GM19324 (cell line): ENCODE measurements at regions not wholly inside any gene's neighbourhood (a gene's known extent, or its start where the extent isn't known, plus 50 kb on each side); places are given as distances from the start of the nearest gene placed in this dataset.
"Not testable (repeated sequence)": the region's sequence is repeated elsewhere in the genome, so short reads cannot be mapped to it uniquely, and the experiment has no call there.

Source experiments
- ATAC-seq: cut with Tn5 transposase; IDR thresholded peaks from one replicate; pipeline ENCODE4 v1.9.1; 2021; ENCODE audit warnings: mild to moderate bottlenecking, moderate library complexity; ENCODE audit not compliant: unreplicated experiment, low FRiP score

GRCh38 chr3:177607589-177607988, 410.3 kb upstream of the TBL1XR1 start:
- ATAC-seq, result no peak

GRCh38 chr3:177608443-177608842, 411.2 kb upstream of the TBL1XR1 start:
- ATAC-seq, result no peak

GRCh38 chr3:177609613-177610012, 412.3 kb upstream of the TBL1XR1 start:
- no peak for ATAC-seq

- ATAC-seq, result no peak
These were observed 413.0 kb upstream of the TBL1XR1 start for GRCh38 chr3:177610262-177610661.

GRCh38 chr3:177610686-177611633, 413.7 kb upstream of the TBL1XR1 start:
- ATAC-seq, result no peak

- no peak for ATAC-seq
These were observed 414.6 kb upstream of the TBL1XR1 start for GRCh38 chr3:177611752-177612334.

- no peak for ATAC-seq
These were observed 416.6 kb upstream of the TBL1XR1 start for GRCh38 chr3:177613901-177614300.

GRCh38 chr3:177615015-177615414, 417.7 kb upstream of the TBL1XR1 start:
- ATAC-seq, result no peak

GRCh38 chr3:177618873-177619733, 421.8 kb upstream of the TBL1XR1 start:
- ATAC-seq, result no peak

- no peak for ATAC-seq
These were observed 422.8 kb upstream of the TBL1XR1 start for GRCh38 chr3:177620073-177620472.

GRCh38 chr3:177622520-177622919, 425.2 kb upstream of the TBL1XR1 start:
- ATAC-seq, result no peak

- no peak for ATAC-seq
These were observed 425.8 kb upstream of the TBL1XR1 start for GRCh38 chr3:177622982-177623617.

- ATAC-seq, result no peak
These were observed 427.5 kb upstream of the TBL1XR1 start for GRCh38 chr3:177624528-177625495.

- ATAC-seq, result no peak
These were observed 428.8 kb upstream of the TBL1XR1 start for GRCh38 chr3:177626045-177626444.

GRCh38 chr3:177628095-177628719, 430.9 kb upstream of the TBL1XR1 start:
- not testable (repeated sequence) for ATAC-seq

GRCh38 chr3:177629276-177629675, 432.0 kb upstream of the TBL1XR1 start:
- no peak for ATAC-seq

GRCh38 chr3:177633671-177634207, 436.5 kb upstream of the TBL1XR1 start:
- ATAC-seq, result no peak

GRCh38 chr3:177635601-177636106, 438.4 kb upstream of the TBL1XR1 start:
- not testable (repeated sequence) for ATAC-seq
